Activated naive CD8-positive, alpha-beta T cell treated with anti-CD3 and anti-CD28 coated beads, Interleukin-2, amount 10 ng/mL, durations not matched to agents 7 days and 5 days (primary cell): ENCODE measurements at regions not wholly inside any gene's neighbourhood (a gene's known extent, or its start where the extent isn't known, plus 50 kb on each side); places are given as distances from the start of the nearest gene placed in this dataset.
A peak's percentile ranks its signal among the peaks of the same experiment; 100 is the strongest.
"Not testable (repeated sequence)": the region's sequence is repeated elsewhere in the genome, so short reads cannot be mapped to it uniquely, and the experiment has no call there.

ENCODE experiments used
- ATAC-seq: fragments of 150-1000 bp; cut with Tn5 transposase; one replicate; pipeline ENCODE4 v1.10.0; 2021; ENCODE audit warnings: low read depth, moderate library complexity
- POLR2A ChIA-PET: fragments of 350-600 bp; sonication (Branson Sonifier 250); formaldehyde crosslinking; loops from one replicate; lab custom pipeline; 2021; ENCODE audit warnings: antibody characterized with exemption; lab: Charles Lee
- DNase-seq: peaks from one replicate; pipeline ENCODE4 v3.0.0; 2021
- H3K27ac Mint-ChIP-seq: one replicate; pipeline ENCODE4 v1.8.0; 2022; ENCODE audit warnings: mild to moderate bottlenecking, mixed read lengths
- H3K27me3 Mint-ChIP-seq: one replicate; pipeline ENCODE4 v1.8.0; 2022; ENCODE audit warnings: mild to moderate bottlenecking, moderate library complexity, mixed read lengths
- H3K36me3 Mint-ChIP-seq: one replicate; pipeline ENCODE4 v1.8.0; 2021; ENCODE audit warnings: mild to moderate bottlenecking, mixed read lengths
- H3K4me1 Mint-ChIP-seq: one replicate; pipeline ENCODE4 v1.8.0; 2021; ENCODE audit warnings: mixed read lengths
- H3K4me3 Mint-ChIP-seq: one replicate; pipeline ENCODE4 v1.8.0; 2022; ENCODE audit warnings: mild to moderate bottlenecking, moderate library complexity, mixed read lengths
- H3K9me3 Mint-ChIP-seq: one replicate; pipeline ENCODE4 v1.8.0; 2021; ENCODE audit warnings: mixed read lengths

DNA sequence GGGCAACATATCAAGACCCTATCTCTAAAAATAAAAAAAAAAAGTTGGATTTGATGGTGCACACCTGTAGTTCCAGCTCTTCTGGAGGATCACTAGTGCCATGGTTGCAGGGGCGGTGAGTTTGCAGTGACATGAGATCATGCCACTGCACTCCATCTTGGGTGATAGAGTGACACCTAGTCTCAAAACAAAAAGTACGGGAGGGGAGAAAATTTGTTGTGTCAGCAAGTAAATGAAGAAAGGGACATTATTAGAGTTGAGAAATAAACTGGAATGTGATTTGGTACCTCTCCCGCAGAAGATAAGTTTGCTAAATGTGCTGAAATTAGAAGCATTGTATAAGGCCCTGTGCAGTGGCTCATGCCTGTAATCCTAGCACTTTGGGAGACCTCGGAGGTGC is 105.1 kb downstream of the PPIAL4G start:
- POLR2A ChIA-PET, result interaction anchor here (6.2 kb wide), 1 partner anchor 10 kb away, joined by 56 read pairs; no protein-coding TSS in a partner anchor
- H3K4me3 Mint-ChIP-seq, result not testable (repeated sequence)

DNA sequence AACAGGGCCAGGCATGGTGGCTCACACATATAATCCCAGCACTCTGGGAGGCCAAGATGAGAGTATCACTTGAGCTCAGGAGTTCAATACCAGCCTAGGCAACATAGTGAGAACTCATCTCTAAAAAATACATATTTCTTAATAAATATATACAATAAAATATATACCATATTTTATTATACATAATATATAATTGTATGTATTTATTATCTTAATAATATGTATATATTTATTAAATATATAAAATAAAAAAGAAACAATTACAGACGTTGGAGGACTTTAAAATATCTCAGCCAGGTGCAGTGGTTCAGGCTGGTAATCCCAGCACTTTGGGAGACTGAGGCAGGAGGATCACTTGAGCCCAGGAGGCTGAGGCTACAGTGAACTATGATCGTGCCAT is 106.1 kb downstream of the PPIAL4G start:
- peaks cover 23% of the 10 kb centered on the region for H3K4me1 Mint-ChIP-seq
- not testable (repeated sequence) for H3K27me3 Mint-ChIP-seq, H3K9me3 Mint-ChIP-seq, H3K27ac Mint-ChIP-seq, DNase-seq, H3K4me3 Mint-ChIP-seq, H3K36me3 Mint-ChIP-seq, ATAC-seq
- POLR2A ChIA-PET, result interaction anchor here (6.2 kb wide), 1 partner anchor 11 kb away, joined by 56 read pairs; no protein-coding TSS in a partner anchor

More for the DNA sequence above, 105.1 kb downstream of the PPIAL4G start:
- not testable (repeated sequence) for H3K27ac Mint-ChIP-seq, ATAC-seq, H3K27me3 Mint-ChIP-seq, H3K9me3 Mint-ChIP-seq, DNase-seq, H3K36me3 Mint-ChIP-seq
- peaks cover 13% of the 10 kb centered on the region for H3K4me1 Mint-ChIP-seq

DNA sequence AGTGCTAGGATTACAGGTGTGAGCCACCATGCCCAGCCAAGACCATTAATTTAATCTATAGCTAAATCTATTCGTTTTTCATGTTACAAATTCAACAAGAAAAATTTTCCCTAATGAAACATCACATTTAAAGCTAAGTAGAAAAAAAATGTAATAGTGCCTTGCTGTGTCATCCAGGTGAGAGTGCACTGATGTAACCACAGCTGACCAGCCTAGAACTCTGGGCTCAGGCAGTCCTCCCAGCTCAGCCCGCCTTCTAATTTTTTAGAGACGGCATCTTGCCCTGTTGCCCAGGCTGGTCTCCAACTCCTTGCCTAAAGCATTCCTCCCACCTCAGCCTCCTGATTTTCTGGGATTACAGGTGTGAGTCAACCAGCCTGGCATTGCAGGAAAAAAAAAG is 109.0 kb downstream of the PPIAL4G start:
- Mint-ChIP-seq H3K4me1 (peaks cover 45% of the 10 kb centered on the region), H3K36me3 (no peaks in the 10 kb centered on the region), H3K4me3 (peak overlapping the region; percentile 66), H3K27ac (peak overlapping the region; percentile 98), H3K9me3 (no peaks in the 10 kb centered on the region), H3K27me3 (no peaks in the 10 kb centered on the region)
- DNase-seq (no peak), ATAC-seq (no peak)
- POLR2A ChIA-PET, result interaction anchor here (1.0 to 6.2 kb wide), 7 partner anchors 10 to 148 kb away, joined by 4 to 56 read pairs (median 15); no protein-coding TSS in a partner anchor

DNA sequence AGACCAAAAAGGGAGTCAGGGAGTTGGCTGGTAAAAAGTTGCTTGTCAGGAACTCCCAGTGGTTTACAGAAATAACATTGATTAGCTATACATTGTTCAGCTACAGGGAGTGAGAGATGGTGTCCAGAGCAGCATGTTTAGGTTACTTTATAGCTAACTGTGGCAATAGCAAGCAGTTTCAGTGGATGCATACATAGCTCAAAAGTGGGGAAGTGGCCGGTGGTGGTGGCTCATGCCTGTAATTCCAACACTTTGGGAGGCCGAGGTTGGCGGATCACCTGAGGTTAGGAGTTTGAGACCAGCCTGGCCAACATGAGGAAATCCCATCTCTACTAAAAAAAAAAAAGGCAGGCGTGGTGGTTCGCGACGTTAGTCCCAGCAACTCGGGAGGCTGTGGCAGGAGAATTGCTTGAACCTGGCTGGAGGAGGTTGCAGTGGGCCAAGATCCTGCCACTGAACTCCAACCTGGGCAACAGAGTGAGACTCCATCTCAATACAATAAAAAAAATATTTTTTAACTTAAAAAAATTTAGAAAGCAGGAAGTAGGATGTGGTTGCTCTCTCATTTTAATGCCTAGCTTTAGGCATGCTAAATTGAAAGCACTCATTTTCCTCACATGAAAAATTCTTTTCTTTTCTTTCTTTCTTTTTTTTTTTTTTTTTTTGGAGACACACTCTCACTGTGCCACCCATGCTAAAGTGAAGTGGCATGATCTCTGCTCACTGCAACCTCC is 109.7 kb downstream of the PPIAL4G start:
- peak overlapping the region; percentile 81 for H3K4me3 Mint-ChIP-seq
- POLR2A ChIA-PET, result interaction anchor here (1.0 to 6.2 kb wide), 8 partner anchors 11 to 149 kb away, joined by 4 to 56 read pairs (median 12); no protein-coding TSS in a partner anchor
- H3K4me1 Mint-ChIP-seq, result peaks cover 45% of the 10 kb centered on the region
- H3K36me3 Mint-ChIP-seq, result no peaks in the 10 kb centered on the region
- DNase-seq (peak; percentile 58), ATAC-seq (peak; percentile 32)
- H3K9me3 Mint-ChIP-seq, result no peaks in the 10 kb centered on the region
- H3K27me3 Mint-ChIP-seq, result no peaks in the 10 kb centered on the region
- H3K27ac Mint-ChIP-seq, result peak overlapping the region; percentile 98

DNA sequence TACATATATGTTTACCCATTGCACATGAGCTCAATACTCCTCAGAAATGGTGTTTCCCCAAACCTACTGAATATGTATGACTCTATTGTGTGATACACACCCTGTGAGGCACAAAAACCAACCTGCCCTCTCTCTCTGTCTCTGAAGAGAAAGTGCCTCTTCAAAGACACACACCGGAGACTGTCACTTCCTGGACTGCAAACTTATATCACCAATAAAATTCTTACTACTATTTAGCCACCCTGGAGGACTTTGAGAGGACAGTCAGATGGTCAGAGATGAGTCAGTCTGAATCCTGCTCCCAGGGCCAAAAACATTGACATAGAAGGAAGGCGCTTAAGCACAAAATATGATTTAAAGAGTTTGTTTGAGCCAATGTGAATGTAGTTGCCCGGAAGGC is 110.4 kb downstream of the PPIAL4G start:
- H3K4me1 Mint-ChIP-seq, result peaks cover 45% of the 10 kb centered on the region
- POLR2A ChIA-PET, result interaction anchor here (0.9 to 6.2 kb wide), 8 partner anchors 10 to 150 kb away, joined by 3 to 56 read pairs (median 12); no protein-coding TSS in a partner anchor

DNA sequence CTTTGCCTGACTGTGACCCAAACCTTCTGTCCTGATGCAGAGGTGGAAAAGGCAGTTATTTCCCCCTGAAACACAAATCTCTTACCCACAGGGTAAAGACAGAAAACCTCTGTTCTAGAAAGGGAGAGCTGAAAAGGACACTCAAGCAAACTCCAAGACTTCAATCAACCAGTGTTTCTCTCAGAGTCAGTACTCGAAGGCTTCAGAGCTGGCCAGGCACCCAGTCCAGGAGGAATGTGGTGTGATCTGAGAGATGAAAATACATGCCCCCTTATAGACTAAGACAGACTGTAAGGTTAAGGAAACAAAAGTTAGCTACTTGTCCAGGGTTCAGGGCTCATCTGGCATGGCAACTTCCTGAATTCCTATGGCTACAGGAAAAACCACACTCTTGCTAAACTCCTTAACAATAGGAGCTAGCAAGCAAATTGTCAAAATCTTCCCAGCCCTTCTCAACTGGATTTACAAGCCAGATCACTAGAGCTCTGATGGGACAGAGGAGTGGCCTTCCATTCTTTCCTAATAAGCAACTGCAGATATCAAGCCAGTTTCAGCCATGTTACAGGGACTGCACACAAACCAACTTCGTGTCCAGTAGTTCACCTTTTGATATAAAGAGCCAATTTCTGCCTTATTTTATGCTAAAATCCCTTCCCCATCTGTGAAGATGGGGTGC is 110.9 kb downstream of the PPIAL4G start:
- H3K9me3 Mint-ChIP-seq, H3K27me3 Mint-ChIP-seq, DNase-seq, H3K36me3 Mint-ChIP-seq: not testable (repeated sequence)
- H3K4me3 Mint-ChIP-seq, result peak overlapping the region; percentile 81
- POLR2A ChIA-PET, result interaction anchor here (0.9 to 6.2 kb wide), 7 partner anchors 10 to 150 kb away, joined by 3 to 56 read pairs (median 15); no protein-coding TSS in a partner anchor
- peak; percentile 1 for ATAC-seq
- H3K27ac Mint-ChIP-seq, result peak overlapping the region; percentile 98
- peaks cover 47% of the 10 kb centered on the region for H3K4me1 Mint-ChIP-seq

More for the DNA sequence above, 110.4 kb downstream of the PPIAL4G start:
- DNase-seq (no peak), ATAC-seq (peak; percentile 77)
- Mint-ChIP-seq H3K4me3 (peak overlapping the region; percentile 81), H3K27ac (peak overlapping the region; percentile 98), H3K9me3 (no peaks in the 10 kb centered on the region), H3K27me3 (no peaks in the 10 kb centered on the region), H3K36me3 (no peaks in the 10 kb centered on the region)

DNA sequence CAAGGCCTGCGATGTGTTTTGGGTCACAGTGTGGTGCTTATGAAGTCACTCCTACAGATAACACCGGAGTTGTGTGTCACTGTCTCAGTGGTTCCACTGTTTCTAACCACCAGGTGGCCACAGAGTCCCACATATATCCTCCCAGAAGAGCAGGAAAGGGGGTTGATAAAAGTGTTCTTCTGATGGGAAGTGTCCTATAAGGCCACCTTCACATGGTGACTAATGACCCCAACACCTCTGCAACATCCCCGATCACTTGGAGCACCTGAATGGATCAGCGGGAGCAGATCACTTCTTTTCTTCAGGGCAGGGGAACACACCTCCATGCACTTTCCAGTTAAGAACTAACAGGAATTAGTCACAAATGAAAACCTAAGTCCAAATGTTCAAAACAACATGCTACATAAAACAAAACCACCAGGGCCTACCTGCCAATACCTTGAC is 111.5 kb downstream of the PPIAL4G start:
- Mint-ChIP-seq H3K4me3 (peak overlapping the region; percentile 81), H3K4me1 (peaks cover 51% of the 10 kb centered on the region), H3K27ac (peak overlapping the region; percentile 98)
- peak; percentile 66 for DNase-seq
- not testable (repeated sequence) for H3K27me3 Mint-ChIP-seq, H3K36me3 Mint-ChIP-seq, H3K9me3 Mint-ChIP-seq
- POLR2A ChIA-PET, result interaction anchor here (0.9 to 6.2 kb wide), 7 partner anchors 9 to 151 kb away, joined by 3 to 56 read pairs (median 15); no protein-coding TSS in a partner anchor
- peak; percentile 75 for ATAC-seq

DNA sequence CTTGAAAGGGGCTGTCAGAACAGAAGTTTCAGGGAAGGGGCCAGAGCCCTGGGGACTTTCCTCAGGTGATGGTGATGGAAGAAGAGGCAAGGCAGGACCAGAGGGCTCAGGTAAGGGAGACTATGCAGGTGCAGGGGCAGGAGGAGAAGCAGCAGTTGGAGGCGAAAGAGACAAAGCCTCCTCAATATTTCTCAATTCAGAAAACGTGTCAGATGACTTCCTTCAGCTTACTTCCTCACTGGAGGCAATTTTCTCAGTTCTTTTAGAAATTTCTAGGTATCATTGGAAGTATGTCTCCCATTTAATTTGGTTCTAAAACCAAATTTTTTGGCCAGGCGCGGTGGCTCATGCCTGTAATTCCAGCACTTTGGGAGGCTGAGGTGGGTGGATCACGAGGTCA is 112.4 kb downstream of the PPIAL4G start:
- POLR2A ChIA-PET, result interaction anchor here (0.9 to 2.8 kb wide), 4 partner anchors 8 to 152 kb away, joined by 3 to 9 read pairs (median 5); no protein-coding TSS in a partner anchor
- Mint-ChIP-seq H3K4me3 (peak overlapping the region; percentile 78), H3K27ac (peak overlapping the region; percentile 98), H3K4me1 (peaks cover 50% of the 10 kb centered on the region)
- not testable (repeated sequence) for ATAC-seq, H3K36me3 Mint-ChIP-seq, H3K9me3 Mint-ChIP-seq, DNase-seq, H3K27me3 Mint-ChIP-seq

DNA sequence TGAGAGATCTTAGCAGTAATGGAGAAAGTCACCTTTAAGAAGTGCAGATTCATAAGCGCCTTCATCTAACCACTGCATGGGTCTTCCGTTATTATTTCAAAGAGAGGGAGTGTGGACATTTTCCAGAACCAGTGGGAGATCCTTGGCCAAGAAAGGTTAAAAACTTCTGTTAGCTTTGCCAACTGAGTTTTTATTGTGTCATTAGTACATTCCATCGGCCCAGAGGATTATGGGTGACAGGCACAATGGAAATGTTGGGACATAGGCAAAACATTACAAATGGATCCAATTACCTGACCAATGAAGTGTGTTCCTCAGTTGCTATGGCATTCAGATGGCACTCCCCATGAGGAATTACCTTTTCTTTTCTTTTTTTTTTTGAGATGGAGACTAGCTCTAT is 115.5 kb downstream of the PPIAL4G start:
- DNase-seq, result no peak
- Mint-ChIP-seq H3K4me3 (no peak overlapping the region), H3K4me1 (peaks cover 63% of the 10 kb centered on the region), H3K9me3 (no peaks in the 10 kb centered on the region), H3K27me3 (peaks cover 8% of the 10 kb centered on the region), H3K36me3 (peaks cover 2% of the 10 kb centered on the region), H3K27ac (no peak overlapping the region)
- no peak for ATAC-seq
- POLR2A ChIA-PET, result interaction anchor here (0.6 kb wide), 1 partner anchor 104 kb away, joined by 5 read pairs; no protein-coding TSS in a partner anchor

DNA sequence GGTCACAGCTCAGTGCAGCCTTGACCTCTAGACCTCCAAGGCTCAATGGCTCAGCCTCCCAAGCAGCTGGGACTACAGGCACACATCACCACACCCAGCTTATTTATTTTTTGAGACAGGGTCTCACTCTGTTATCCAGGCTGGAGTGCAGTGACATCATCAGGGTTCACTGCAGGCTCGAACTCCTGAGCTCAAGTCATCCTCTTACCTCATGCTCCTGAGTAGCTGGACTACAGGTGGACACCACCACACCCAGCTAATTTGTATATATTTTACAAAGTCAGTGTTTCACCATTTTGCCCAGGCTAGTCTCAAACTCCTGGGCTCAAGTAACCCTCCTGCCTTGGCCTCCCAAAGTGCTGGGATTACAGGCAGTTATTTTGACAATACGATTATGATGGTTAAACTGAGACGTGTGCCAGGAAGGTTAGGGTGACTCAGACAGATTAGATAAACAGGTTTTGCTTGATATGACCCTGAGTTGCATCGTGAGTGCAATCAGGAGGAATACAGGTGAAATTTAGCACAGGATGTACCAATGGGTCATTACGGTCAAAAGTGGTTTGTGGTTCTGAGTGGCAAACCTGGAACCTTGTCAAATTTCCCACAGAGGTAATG is 116.9 kb downstream of the PPIAL4G start:
- H3K4me3 Mint-ChIP-seq, DNase-seq, POLR2A ChIA-PET, ATAC-seq, H3K9me3 Mint-ChIP-seq, H3K27ac Mint-ChIP-seq, H3K36me3 Mint-ChIP-seq: not testable (repeated sequence)
- peaks cover 62% of the 10 kb centered on the region for H3K4me1 Mint-ChIP-seq
- H3K27me3 Mint-ChIP-seq, result peaks cover 12% of the 10 kb centered on the region

DNA sequence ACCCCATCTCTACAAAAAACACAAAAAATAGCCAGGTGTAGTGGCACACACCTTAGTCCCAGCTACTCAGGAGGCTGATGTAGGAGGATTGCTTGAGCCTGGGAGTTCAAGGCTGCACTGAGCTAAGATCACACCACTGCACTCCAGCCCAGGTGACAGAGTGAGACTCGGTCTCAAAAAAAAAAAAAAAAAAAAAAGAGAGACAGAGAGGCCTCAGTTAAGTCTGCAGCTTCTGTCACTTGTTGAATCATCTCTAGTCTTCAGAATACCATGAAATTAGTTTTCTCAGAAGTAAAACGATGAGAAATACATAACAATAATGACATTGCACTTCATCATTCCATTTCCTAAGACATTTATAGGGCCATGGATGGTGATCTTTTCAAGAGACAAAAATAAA is 118.0 kb downstream of the PPIAL4G start:
- POLR2A ChIA-PET, result interaction anchor here (1.7 kb wide), 1 partner anchor 31 kb away, joined by 5 read pairs; no protein-coding TSS in a partner anchor

DNA sequence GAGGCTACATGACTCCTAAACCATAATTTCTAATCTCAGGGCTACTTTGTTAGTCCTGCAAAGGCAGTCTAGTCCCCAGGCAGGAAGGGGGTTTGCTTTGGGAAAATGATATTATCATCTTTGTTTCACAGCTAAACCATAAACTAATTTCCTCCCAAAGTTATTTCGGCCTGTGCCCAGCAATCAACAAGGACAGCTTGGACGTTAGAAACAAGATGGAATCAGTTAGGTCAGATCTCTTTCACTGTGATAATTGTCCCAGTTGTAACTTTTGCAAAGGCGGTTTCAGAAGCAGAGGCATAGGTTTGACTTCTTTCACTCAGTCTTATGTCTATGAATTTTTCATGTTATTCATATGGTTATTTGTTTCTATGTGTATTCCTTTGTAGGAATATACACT is 119.1 kb downstream of the PPIAL4G start:
- Mint-ChIP-seq H3K4me3 (peak overlapping the region; percentile 88), H3K27me3 (peaks cover 23% of the 10 kb centered on the region), H3K4me1 (peaks cover 49% of the 10 kb centered on the region)
- not testable (repeated sequence) for DNase-seq, H3K9me3 Mint-ChIP-seq, H3K27ac Mint-ChIP-seq, H3K36me3 Mint-ChIP-seq, ATAC-seq
- POLR2A ChIA-PET, result interaction anchor here (1.7 kb wide), 1 partner anchor 30 kb away, joined by 5 read pairs; no protein-coding TSS in a partner anchor

More for the DNA sequence above, 118.0 kb downstream of the PPIAL4G start:
- not testable (repeated sequence) for H3K9me3 Mint-ChIP-seq, ATAC-seq, H3K4me3 Mint-ChIP-seq, H3K36me3 Mint-ChIP-seq, DNase-seq, H3K27ac Mint-ChIP-seq
- peaks cover 19% of the 10 kb centered on the region for H3K27me3 Mint-ChIP-seq
- peaks cover 54% of the 10 kb centered on the region for H3K4me1 Mint-ChIP-seq
